ENCODE measurements at regions not wholly inside any gene's neighbourhood (a gene's known extent, or its start where the extent isn't known, plus 50 kb on each side); places are given as distances from the start of the nearest gene placed in this dataset.

DNA sequence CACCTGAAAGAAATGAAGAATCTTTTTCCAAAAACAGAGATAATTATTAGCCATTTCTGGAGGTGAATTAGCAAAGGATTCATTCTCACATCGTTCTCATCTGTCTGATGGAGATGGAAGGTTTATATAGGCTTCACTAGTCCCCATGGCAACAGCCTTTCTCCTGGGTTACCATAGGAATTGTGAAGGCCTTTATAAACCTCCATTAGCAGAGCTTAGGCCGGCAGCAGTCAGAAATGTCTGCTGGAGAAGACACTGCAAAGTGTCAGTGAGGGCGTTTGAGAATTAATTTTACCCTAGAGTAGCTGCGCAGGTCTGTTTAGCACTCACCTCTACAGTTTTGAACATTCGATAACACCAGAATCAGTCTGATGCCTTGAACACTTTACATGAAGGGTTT lies 290.4 kb upstream of the NR4A3 start:
- no peak for DNase-seq (ENCODE audit: low read depth, low spot score)

DNA sequence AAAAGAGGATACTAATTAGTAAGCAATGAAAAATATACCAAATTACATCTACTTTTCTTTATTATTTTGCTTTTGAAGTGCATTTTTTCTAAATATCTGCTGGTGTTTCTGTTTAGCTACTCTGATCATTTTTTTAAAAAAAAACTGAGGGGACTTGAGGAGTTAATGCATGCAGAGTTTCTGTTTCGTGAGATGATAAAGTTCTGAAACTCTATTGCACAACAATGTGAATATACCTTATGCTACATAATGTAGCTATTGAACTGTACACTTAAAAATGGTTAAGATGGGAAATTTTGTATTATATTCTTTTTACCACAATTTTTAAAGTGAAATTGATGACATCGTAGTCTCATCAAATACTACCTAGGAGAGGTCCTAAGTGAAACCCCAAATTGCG lies 288.3 kb upstream of the NR4A3 start:
- DNase-seq (ENCODE audit: low read depth, low spot score), result no peak

DNA sequence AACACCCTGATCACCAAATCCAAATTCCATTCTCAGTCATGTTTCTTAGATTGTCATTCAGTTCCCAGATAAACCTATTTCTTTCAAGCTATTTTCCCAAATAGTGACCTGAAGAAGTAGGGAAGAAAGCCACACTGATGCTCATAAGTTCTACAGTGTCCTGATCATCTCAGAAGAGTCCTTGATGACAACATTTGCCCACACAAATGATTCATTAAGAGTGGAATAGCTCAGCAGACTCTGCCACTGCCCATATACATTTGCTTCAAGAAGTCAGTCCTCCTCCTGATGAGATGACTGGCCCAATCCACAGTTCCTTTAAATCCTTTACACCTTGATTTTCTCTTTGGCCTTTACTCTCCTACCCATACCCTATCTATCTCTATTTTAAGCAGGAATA lies 283.7 kb upstream of the NR4A3 start:
- DNase-seq (ENCODE audit: low read depth, low spot score), result no peak

DNA sequence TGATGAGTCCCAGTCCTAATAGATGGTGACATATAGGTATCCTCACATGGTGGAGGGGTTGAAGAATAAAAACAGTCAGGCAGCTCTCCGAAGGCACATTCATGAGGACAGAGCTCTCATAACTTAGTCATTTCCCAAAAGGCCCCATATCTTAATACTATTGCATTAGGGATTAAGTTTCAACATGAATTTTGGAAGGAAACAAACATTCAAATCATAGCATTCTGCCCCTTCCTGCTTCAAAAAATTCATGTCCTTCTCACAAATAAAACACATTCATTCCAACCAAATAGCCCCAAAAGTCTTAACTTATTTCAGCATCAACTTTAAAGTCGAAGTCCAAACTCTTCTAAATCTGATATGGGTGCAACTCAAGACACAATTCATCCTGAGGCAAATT lies 277.2 kb upstream of the NR4A3 start:
- DNase-seq (ENCODE audit: low read depth, low spot score), result no peak

DNA sequence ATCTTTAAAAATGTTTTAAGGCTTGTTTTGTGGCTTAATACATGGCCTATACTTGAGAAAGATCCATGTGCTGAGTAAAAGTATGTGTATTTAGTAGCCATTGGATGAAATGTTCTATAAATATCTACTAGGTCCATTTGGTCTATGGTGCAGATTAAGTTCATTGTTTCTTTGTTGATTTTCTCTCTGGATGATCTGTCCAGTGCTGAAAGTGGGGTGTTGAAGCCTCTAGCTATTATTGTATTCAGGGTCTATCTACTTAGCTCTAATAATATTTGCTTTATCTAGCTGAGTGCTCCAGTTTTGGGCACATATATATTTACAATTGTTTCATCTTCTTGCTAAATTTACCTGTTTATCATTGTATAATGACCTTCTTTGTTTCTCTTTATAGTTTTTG lies 272.2 kb upstream of the NR4A3 start:
- no peak for DNase-seq (ENCODE audit: low read depth, low spot score)

DNA sequence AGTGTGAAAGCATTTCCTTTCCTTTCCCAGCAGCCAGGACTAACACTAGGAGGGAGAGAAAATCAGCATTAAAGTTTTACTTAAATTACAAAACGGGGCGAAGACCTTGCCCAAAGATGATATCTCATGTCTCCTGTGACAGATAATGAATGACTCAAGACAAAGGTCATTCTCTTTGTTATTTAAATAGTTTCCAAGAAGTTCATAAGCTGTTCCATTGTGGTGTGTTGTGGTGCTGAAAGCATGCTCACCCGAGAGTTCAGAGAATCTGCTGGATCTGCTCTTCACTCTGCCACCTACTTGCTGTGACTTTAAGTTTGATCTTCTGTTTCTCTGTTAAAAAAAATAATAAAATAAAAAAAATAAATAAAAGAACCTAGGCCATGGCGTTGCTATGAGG lies 265.9 kb upstream of the NR4A3 start:
- no peak for DNase-seq (ENCODE audit: low read depth, low spot score)

DNA sequence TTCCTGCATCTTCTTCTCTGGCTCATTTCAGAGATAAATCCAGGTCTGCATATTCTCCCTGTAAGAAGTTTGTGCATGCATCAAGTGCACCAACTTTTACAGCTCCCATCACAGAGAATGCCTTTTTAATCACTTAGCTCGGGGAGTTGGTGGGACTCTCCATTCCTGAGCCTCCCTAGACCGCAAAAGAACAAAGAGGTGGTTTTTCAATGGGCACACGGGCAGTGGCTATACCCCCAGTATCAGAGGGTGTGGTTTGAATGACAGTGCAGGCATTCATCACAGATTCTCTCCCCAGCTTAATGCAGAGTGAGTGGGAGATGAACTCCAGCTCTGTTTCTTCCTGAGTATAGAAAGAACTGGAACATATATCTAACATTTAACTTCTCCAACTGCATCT lies 264.7 kb upstream of the NR4A3 start:
- no peak for DNase-seq (ENCODE audit: low read depth, low spot score)

DNA sequence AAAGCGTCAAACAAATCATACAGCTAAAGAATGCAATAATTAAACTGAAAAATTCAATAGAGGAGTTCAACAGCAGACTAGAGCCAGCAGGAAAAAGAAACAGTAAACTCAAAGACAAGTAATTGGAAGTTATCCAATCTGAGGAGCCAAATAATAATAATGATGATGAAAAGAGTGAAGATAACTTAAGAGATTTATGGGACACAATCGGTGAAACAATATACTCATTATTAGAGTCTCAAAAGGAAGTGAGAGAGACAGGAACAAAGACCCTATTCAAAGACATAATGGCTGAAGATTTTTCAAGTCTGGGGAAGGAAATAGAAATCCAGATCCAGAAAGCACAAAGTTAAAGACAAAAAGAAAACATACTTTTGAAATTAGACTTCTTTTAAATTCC lies 263.9 kb upstream of the NR4A3 start:
- no peak for DNase-seq (ENCODE audit: low read depth, low spot score)

DNA sequence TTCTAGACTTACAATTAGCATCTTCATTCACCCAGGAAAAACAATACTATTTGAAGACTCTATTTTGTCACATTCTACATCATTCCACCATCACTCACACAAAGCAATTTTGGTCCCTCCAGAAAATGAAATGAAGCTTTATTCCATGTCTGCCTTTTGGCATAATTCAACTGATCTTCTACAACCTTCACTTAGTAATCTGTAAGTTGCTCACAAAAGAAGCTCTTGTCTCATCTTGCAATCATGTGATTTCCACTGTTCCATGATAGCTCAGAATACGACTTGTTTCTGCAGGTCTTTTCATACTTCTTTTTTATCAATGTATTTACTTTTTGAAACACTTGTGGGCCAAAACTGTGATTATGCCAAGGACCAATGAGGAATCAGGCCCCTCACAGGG lies 261.9 kb upstream of the NR4A3 start:
- DNase-seq (ENCODE audit: low read depth, low spot score), result no peak

DNA sequence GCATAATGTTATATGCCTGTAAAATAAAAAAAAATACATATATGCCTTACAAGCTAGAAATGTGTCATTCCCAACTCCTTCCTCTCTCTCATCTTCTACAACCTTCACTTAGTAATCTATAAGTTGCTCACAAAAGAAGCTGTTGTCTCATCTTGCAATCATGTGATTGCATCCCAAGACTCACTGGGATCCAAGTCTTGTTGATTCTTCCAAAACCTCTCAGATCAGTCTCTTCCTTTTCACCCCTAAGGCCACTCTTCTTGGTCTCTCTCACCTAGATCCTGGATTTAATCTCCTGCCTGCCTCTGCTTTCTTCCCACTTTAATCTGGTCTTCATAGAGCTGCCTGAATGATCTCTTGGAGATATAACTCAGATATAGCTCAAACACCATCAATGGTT lies 261.1 kb upstream of the NR4A3 start:
- DNase-seq (ENCODE audit: low read depth, low spot score), result no peak

DNA sequence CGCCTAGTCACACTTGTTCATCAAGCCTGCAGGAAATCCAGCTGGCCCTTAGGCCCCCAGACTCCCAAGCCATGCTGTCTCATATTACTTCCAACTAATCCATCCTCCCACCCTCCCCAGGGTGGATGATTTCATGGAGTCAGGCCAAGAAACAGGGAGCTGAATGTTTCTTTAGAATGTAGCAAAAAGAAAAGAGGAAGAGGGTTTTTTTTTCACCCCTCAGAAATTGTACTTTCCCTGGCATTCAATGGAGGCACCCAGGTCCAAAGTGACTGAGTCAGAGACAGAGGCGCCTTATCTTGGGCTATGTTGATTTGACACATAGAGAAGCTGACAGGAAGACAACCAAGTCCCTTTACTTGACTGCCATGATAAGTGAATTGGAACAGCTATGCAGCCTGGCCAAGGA lies 260.2 kb upstream of the NR4A3 start:
- no peak for DNase-seq (ENCODE audit: low read depth, low spot score)

DNA sequence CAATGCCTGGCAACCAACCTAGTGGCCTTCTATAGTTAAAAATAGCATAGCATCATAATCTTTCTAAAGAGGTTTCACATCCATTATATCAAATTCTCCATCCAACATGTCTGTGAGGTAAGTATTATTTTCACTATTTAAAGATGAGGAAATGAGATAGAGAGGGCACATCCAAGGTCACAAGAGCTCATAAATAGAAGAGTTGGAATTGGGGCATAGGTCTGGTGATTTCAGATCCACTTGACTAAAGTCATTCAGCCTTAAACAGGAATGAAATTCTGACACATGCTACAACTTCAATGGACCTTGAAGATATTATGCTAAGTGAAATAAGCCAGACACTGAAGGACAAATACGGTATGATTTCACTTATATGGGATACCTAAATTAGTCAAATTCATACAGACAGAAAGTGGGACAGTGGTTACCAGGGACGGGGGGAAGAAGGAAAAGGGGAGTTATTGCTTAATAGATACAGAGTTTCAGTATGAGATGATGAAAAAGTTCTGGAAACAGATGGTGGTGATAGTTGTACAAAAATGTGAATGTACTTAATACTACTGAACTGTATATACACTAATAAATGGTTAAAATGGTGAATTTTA lies 259.6 kb upstream of the NR4A3 start:
- no peak for DNase-seq (ENCODE audit: low read depth, low spot score)

DNA sequence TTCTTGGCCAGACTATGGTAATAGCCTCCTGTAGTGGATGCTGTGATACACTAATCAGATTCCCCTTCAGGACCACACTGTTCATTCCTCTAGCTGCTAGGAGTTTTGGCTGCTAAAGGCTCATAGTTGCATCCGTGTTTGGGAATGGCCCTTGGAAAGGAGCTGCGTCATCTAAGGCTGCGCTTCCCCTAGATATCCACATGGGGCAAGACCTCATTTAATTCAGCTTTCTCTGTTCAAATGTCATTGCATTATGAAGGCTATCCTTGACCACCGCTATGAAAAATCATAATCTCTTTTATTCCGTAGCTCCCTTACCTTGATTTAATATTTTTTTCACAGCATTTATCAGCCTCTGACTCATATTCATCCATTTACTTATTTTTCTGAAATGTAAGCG lies 258.3 kb upstream of the NR4A3 start:
- DNase-seq (ENCODE audit: low read depth, low spot score), result no peak

DNA sequence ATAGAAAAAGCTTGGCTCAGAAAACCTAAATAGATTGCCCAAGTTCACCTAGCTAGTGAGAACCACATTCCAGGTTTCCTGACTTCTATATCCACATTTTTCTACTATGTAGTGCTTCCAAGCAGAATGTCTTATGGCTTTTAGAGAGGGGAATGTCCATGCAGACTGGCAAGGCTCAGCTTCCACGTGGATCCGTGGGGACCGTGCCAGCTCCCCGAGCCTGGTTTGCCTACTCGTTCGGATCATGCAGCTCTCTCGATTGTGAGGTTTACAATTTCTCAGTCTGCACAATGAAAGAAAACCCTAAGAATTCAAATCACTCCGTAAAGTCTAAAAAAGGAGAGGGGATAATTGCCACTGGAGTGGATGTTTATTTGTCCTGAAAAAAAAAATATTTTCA lies 256.5 kb upstream of the NR4A3 start:
- no peak for DNase-seq (ENCODE audit: low read depth, low spot score)

DNA sequence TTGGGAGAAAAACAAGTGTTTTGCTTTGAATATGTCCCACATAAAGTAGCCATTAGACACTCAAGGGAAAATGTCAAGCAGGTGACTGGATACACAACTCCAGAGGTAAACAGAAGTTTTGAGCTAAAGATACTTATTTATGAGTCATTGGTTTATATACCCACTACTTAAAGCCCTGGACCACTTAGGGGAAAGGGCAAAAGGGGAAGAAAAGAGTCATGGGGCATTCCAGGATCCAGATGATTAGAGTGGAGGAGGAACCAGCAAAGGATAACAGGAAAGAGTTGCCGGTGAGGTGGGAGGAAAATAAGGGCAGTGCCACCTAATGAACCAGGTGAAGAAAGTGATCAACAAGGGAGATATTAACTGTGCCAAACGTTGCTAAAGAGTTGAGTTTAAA lies 254.2 kb upstream of the NR4A3 start:
- DNase-seq (ENCODE audit: low read depth, low spot score), result no peak

DNA sequence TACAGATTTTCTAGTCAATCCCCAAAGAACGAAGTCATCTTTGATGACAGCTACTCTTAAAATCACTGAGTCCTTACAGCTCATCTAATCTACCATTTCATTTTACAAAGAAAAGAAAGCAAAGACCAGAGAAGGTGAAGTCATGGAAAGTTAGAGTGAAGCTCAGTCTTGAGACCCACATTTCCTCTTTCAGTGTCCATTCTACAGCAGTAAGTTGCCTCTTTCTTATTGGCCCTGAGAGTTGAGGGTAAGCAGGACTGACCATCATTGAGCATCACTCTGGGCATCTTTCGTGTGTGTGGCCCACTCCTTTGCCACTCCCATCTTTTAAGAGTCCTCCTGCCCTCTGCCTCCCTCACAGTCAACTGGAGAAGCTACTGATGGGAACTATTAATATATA lies 251.8 kb upstream of the NR4A3 start:
- DNase-seq (ENCODE audit: low read depth, low spot score), result no peak

DNA sequence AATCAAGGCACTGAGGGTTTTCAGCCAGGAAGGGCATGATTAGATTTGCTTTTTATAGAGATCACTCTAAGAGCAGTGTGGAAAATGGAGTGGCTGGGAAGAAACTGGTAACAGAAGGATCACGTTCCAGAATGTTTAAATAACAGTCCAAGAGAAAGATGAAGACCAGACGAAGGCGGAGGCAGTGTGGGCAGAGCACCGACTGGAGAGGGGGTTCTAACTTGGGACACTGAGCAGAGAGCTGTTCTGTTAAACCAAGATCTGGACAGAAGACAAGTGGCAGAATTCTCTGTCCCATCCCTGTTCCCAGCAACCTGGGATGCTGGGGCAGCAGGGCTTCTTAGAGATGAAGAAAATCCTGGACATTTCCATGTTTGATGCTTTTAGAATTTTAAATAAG lies 249.1 kb upstream of the NR4A3 start:
- DNase-seq (ENCODE audit: low read depth, low spot score), result no peak

DNA sequence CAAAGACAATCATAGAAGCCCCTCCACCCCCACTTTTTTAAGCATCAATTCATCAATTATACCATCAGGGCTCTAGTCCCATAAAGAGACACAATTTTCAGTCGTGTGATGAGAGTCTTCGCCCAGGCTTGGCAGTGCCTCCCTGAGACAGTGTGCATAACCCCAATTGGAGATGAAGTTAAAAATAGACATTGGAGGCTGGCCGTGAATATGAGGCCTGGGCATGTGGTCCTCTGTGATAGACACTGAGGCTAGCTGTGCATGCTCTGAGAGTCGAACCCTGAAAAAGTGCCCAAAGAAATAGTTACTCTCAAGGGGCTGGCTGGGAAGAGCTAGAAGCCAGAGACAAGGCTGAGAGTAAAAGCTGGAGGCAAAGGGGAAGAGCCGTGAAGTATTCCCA lies 248.6 kb upstream of the NR4A3 start:
- no peak for DNase-seq (ENCODE audit: low read depth, low spot score)

DNA sequence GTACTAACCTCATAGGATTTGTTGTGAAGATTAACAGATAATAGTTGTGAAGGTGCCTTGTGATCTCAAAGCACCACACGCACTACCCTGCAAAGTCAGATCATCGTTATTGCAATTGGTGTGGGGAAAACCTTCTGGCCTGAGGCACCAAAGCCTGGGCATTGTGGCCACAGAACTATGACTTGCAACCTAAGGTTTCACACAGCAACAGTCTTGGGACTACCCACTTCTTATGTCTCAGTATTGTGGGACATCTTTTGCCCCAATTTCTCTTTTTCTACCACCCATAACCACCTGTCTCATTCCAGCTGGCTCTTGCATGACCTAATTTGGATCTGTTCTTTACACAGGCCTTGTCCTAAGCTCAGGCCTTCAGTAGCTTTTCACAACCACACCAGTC lies 247.8 kb upstream of the NR4A3 start:
- DNase-seq (ENCODE audit: low read depth, low spot score), result no peak

DNA sequence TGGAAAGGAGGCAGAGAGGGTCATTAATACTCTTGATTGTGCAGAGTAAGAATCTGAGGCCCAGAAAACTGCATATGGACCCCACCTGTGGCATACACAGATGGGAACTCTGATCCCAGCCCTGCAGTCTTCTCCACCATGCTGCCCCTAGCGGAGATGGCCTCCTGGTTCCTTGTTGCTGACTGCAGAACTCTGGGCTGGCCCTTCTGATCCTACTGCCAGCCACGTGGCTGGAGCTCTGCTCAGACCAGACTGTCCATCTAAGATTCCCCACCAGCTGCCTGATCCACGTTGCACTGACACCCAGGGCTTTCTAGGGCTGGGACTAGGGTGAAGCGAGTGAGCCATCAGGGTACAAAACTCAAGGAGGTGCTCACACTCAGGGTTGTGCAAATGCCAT lies 245.7 kb upstream of the NR4A3 start:
- no peak for DNase-seq (ENCODE audit: low read depth, low spot score)

DNA sequence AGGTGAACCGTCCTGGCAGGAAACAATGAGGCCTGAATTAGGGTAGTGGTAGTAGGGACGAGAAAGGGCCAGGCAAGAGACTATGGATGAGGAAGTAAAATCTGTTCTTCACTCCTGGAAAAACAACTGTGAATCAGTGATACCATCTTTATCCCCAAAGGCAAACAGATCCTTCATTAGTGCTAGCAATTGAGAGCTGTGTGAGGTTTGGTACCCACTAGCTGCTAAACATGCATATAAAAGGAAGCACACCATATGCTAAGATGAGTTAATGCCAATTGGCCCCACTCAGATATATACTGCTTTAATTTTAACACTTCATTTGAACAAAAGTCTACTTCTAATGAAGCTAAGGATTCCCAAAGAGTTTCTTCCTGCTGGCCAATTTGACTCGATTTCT lies 244.8 kb upstream of the NR4A3 start:
- DNase-seq (ENCODE audit: low read depth, low spot score), result no peak

DNA sequence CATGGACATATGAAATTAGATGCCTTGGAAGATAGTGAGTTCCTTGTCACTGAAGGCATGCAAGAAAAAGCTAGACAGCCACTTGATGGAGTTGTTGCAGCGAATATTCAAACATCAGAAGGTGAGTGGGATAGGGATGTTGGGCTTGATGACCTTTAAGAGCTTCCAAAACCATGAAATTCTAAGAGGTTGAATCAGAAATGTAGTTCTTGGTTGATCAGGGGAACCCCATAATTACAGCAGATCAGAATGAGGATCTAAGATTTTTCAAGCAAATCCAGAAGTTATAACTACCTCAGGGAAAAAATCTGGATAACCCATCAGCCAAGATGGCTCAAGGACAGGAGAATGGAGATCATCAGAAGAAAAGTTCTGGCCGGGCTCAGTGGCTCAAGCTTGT lies 244.3 kb upstream of the NR4A3 start:
- no peak for DNase-seq (ENCODE audit: low read depth, low spot score)

DNA sequence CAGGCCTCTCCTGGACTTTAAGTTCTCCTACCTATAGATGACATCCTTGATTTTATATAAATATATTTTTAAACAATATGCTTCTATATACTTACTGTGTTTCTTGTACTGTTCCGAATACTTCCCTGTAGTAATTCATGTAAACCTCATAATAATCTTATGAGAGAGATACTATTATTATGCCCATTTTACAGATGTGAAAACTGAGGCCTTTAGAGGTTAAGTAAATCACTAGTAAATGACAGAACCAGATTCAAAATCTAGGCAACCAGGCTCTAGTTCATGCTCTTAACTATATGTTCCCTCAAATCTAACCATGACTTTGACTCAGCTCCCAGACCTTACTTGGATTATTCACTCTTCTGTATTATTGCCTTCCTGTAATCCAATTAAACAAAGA lies 243.0 kb upstream of the NR4A3 start:
- DNase-seq (ENCODE audit: low read depth, low spot score), result no peak

DNA sequence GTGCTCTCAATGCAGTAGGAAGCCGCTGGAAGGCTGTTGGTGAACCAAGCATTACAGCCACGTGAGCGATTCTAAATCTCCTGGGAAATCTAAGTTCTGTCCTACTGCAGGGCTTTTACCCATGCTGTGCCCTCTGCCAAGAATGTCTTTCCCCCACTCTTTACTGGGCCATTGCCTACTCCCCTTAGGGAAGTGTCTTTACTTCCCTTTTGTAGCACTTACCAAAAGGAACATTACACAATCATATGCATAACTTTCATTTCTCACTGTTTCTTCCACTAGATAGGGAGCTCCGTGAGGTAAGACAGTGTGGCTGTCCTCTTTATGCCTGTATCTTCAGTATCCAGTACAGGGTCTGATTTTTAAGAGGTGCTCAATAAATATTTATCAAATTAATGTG lies 241.7 kb upstream of the NR4A3 start:
- DNase-seq (ENCODE audit: low read depth, low spot score), result no peak

DNA sequence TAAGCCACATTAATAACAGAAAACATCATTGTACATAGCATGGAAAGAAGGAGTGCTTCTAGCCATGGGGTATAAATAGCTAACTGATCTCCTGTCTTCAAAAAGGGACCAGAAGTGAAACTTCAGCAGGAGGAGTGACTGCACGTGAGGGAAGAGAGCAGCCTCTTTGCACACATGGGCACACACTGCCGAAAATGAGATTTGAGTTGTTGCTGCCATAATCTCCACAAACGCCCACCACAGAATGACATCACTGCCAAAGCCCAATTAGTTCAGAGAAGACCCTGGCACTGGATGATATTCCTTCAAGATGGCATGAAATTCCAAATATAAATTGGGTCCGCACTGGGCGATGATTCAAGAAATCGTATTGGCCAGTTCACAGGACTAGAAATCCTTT lies 238.9 kb upstream of the NR4A3 start:
- DNase-seq (ENCODE audit: low read depth, low spot score), result no peak

Measured in iPS DF 19.7 (cell line).